GM10248 (cell line): ENCODE measurements at regions not wholly inside any gene's neighbourhood (a gene's known extent, or its start where the extent isn't known, plus 50 kb on each side); places are given as distances from the start of the nearest gene placed in this dataset.

ENCODE experiments used
- CTCF ChIA-PET: fragments of 300-600 bp; sonication (Branson Sonifier 250); formaldehyde crosslinking; extraction: SDS; loops from one replicate; lab custom pipeline; 2021; ENCODE audit warnings: antibody characterized with exemption; lab: Yijun Ruan, JAX
- POLR2A ChIA-PET: fragments of 350-650 bp; sonication (Branson Sonifier 250); formaldehyde crosslinking; extraction: SDS; loops from one replicate; lab custom pipeline; 2020; ENCODE audit warnings: antibody characterized with exemption; lab: Yijun Ruan, JAX
- DNase-seq: peaks from one replicate; pipeline ENCODE4 v3.0.0; 2012; ENCODE audit errors: extremely low spot score
- TF ChIP-seq, protein P1 (sequence below): IDR thresholded peaks from 2 replicates; pipeline ENCODE4 v1.5.1; 2012; ENCODE audit warnings: mild to moderate bottlenecking, low read depth; ENCODE audit errors: extremely low read depth, missing control alignments, control extremely low read depth

DNA sequence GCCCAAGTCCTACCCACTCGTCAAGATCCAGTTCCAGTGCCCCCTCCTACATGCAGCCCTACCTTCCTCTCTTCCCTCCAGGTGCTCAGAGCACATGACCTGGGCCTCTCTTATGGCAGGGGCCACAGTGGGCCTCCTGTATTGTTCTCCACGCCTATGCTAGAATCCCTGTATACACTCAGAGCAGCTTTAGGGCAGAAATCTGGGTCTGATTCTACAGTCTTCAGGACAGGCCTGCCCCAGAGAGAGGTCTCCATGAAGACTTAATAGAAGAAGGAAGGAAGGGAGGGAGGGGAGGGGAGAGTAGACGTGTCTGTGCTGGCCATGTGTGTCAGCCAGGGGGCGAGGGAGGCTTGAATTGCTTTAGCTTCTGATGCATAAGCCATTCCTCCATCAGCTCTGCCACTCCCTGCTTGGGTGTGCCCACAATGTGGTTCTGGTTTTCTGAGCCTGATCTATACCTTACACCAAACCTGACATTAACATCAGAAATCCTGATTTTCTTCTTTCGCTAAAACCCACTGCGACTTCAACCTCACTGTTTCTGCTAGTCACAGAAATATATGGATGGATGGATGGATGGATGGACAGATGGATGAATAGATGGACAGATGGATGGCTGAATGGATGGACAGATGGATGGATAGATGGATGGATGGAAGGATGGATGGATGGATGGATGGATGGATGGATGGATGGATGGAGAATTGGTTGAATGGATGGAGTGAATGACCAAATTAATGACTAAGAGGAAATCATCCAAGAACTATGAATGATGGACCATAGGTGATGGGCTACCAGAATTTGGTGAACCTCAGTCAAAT lies 56.6 kb upstream of the PRDM11 start:
- ChIA-PET POLR2A (no interaction called here), CTCF (interaction anchor here (1.6 kb wide), 1 partner anchor 13 kb away, joined by 3 read pairs; no protein-coding TSS in a partner anchor)
- no peak for DNase-seq
- TF ChIP-seq, protein P1, sequence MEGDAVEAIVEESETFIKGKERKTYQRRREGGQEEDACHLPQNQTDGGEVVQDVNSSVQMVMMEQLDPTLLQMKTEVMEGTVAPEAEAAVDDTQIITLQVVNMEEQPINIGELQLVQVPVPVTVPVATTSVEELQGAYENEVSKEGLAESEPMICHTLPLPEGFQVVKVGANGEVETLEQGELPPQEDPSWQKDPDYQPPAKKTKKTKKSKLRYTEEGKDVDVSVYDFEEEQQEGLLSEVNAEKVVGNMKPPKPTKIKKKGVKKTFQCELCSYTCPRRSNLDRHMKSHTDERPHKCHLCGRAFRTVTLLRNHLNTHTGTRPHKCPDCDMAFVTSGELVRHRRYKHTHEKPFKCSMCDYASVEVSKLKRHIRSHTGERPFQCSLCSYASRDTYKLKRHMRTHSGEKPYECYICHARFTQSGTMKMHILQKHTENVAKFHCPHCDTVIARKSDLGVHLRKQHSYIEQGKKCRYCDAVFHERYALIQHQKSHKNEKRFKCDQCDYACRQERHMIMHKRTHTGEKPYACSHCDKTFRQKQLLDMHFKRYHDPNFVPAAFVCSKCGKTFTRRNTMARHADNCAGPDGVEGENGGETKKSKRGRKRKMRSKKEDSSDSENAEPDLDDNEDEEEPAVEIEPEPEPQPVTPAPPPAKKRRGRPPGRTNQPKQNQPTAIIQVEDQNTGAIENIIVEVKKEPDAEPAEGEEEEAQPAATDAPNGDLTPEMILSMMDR = no peak

DNA sequence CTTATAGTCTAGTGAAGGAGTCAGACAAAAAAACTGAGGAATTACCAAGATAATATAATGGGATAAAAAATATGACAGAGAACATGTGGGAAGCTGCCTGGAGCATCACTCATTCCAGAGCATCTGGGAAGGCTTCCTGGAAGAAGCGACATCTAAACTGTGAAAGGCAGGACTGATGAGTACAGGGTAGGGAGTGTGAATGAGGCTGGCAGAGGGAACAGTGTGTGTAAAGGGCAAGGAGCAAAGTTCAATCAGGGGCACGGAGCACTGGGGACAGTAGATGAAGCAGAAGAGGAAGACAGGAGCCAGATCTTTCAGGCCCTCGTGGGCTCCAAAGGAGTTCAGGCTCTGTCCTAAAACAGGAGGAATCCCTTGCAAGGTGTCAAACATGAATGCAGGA lies 55.8 kb upstream of the PRDM11 start:
- TF ChIP-seq, protein P1 = no peak
- DNase-seq = no peak
- ChIA-PET POLR2A (no interaction called here), CTCF (interaction anchor here (1.6 kb wide), 1 partner anchor 12 kb away, joined by 3 read pairs; no protein-coding TSS in a partner anchor)

DNA sequence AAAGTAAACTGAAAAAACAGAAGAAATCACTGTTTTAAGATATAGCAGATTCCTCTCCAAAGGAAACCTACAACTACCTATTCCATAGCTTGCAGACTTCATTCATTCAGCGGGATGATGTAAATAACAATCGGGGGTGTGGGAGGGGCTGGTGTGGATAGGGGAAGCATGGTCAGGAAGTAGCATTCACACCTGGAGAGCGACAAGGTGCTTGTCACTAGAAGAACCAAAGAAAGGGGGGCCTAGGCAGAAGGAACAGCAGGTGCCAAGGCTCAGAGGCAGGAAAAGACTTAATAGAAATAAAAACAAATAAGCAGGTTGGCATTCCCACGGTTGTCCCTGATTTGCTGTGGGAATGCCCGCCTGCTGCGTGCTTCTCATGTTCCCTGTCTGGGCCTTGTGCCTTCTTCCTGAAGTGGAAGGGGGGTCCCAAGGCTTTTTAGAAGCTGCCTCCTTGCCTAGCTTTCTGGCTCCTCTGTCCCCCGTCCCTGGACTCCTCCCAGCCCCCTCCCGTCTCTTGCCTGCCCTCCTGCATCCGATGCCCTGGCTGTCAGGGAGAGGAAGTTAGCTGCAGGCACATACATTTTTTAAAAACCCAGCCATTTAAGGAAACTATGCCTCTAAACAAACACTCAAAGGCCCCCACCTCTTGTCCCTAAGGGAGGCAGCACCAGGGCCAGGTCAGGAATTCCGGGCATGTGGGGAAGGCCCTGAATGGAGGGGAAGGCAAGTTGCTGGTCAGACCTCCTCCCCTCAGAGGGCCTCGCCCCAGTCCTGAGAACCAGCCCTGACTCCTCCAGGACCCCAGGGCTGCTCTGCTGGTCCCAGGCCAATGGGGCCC lies 54.7 kb upstream of the PRDM11 start:
- DNase-seq = no peak
- TF ChIP-seq, protein P1 = no peak
- POLR2A ChIA-PET = no interaction called here
- CTCF ChIA-PET = interaction anchor here (1.6 to 21.9 kb wide), 3 partner anchors 11 to 155 kb away, joined by 3 to 899 read pairs (median 6); no protein-coding TSS in a partner anchor

DNA sequence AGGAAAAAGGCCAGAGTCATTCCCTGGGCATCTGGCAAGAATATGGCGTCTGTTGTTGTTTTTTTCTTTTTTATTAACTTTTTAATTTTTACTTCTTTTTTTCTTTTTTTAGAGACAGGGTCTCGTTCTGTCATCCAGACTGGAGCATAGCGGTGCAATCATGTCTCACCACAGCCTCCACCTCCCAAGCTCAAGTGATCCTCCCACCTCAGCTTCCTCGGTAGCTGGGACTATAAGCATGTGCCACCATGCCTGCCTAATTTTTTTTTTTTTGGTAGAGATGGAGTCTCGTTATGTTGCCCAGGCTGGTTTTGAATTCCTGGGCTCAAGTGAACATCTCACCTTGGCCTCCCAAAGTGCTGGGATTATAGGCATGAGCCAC lies 54.0 kb upstream of the PRDM11 start:
- POLR2A ChIA-PET = no interaction called here
- no peak for DNase-seq
- CTCF ChIA-PET = interaction anchor here (2.2 to 21.9 kb wide), 2 partner anchors 12 to 155 kb away, joined by 6 to 899 read pairs; no protein-coding TSS in a partner anchor
- TF ChIP-seq, protein P1 = no peak

DNA sequence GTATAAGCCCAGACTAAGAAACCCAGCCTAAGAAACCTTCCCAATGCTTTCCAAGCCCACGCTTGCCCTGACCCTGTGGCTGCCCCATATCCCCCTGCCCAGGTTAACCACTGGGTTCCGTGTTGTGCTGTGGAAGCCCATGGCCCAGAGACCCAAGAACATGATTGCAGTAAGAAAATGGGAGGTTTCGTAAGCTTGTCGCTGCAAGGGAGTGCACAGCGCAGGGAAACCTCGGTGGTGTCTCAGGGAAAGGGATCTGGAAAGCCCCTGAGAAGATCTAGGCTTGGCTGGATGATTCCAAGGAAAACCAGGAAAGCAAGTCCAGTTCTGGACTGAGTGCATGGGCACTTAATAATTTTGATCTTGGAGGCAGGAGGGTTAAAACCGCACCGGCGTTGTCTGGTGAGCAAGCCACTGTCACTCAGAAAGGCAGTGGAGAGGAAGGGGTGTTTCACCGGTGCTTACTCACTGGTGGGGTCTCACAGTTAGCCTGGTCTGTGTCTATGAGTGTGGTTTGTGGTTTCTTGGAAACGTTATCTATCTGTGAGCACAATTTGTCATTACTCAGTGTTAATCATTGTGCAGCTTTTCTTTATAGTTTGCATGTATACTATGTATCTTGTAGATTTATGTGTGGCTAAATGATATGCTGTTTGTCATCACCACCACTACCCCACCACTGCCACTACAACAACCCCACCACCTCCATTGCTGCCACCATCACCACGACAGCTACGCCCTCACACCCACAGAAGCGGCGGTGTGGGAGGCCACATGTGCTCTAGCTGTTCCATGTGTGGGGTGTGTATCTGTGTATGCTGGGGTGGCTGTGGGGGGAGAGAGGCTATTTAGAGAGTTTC lies 53.3 kb upstream of the PRDM11 start:
- ChIA-PET CTCF (interaction anchor here (1.4 to 21.9 kb wide), 4 partner anchors 10 to 156 kb away, joined by 4 to 899 read pairs (median 9); no protein-coding TSS in a partner anchor), POLR2A (no interaction called here)
- TF ChIP-seq, protein P1 = no peak
- DNase-seq = no peak
